OCI-LY1 (cell line): ENCODE measurements at regions not wholly inside any gene's neighbourhood (a gene's known extent, or its start where the extent isn't known, plus 50 kb on each side); places are given as distances from the start of the nearest gene placed in this dataset.

ENCODE experiments used
- H2AFZ ChIP-seq: fragments of 200-600 bp; sonication (generic), shearing (Covaris generic); 2 replicates; pipeline ENCODE4 v1.6.0; 2014; ENCODE audit warnings: antibody characterized with exemption, mild to moderate bottlenecking, low read length
- H3F3A ChIP-seq: fragments of 200-600 bp; sonication (generic), shearing (Covaris generic); 2 replicates; pipeline ENCODE4 v1.6.0; 2014; ENCODE audit warnings: mild to moderate bottlenecking, antibody characterized with exemption, low read length, moderate library complexity; ENCODE audit not compliant: insufficient read depth
- H3K27ac ChIP-seq: fragments of 200-600 bp; sonication (generic); 2 replicates; pipeline ENCODE4 v1.5.1; 2014; ENCODE audit warnings: low read length, mixed run types, mild to moderate bottlenecking, low read depth; ENCODE audit not compliant: poor library complexity, severe bottlenecking
- H3K27me3 ChIP-seq: fragments of 200-600 bp; sonication (generic); 2 replicates; pipeline ENCODE4 v1.6.0; 2014; ENCODE audit warnings: antibody characterized with exemption, mild to moderate bottlenecking, low read length, moderate library complexity; ENCODE audit not compliant: insufficient read depth
- H3K36me3 ChIP-seq: fragments of 200-600 bp; sonication (generic); 2 replicates; pipeline ENCODE4 v1.6.1; 2014; ENCODE audit warnings: mild to moderate bottlenecking, antibody characterized with exemption, low read length, moderate library complexity, mixed read lengths; ENCODE audit not compliant: insufficient read depth
- H3K4me1 ChIP-seq: fragments of 200-600 bp; sonication (generic); 2 replicates; pipeline ENCODE4 v1.5.1; 2014; ENCODE audit warnings: mild to moderate bottlenecking, low read length, moderate library complexity; ENCODE audit not compliant: insufficient read depth, severe bottlenecking
- H3K4me2 ChIP-seq: fragments of 200-600 bp; sonication (generic), shearing (Covaris generic); 2 replicates; pipeline ENCODE4 v1.6.1; 2014; ENCODE audit warnings: low read length
- H3K4me3 ChIP-seq: fragments of 200-600 bp; sonication (generic); 2 replicates; pipeline ENCODE4 v1.5.1; 2014; ENCODE audit warnings: low read length, low read depth, mild to moderate bottlenecking, mixed read lengths; ENCODE audit not compliant: poor library complexity, severe bottlenecking
- H3K79me2 ChIP-seq: fragments of 200-600 bp; shearing (Covaris generic); 2 replicates; pipeline ENCODE4 v1.6.1; 2016; ENCODE audit warnings: mixed run types, low read length, mixed read lengths; ENCODE audit not compliant: insufficient read depth
- H3K9ac ChIP-seq: fragments of 200-600 bp; sonication (generic), shearing (Covaris generic); 2 replicates; pipeline ENCODE4 v1.6.1; 2014; ENCODE audit warnings: mild to moderate bottlenecking, low read length, mixed read lengths
- H3K9me2 ChIP-seq: fragments of 200-600 bp; sonication (generic), shearing (Covaris generic); 2 replicates; pipeline ENCODE4 v1.6.1; 2014; ENCODE audit warnings: low read depth, mild to moderate bottlenecking, low read length, mixed read lengths
- H3K9me3 ChIP-seq: fragments of 200-600 bp; shearing (Covaris generic); 2 replicates; pipeline ENCODE4 v1.6.1; 2014; ENCODE audit warnings: low read length, mixed read lengths
- H4K20me1 ChIP-seq: fragments of 200-600 bp; sonication (generic), shearing (Covaris generic); 2 replicates; pipeline ENCODE4 v1.6.0; 2016; ENCODE audit warnings: mild to moderate bottlenecking, low read length; ENCODE audit not compliant: insufficient read depth
- CTCF ChIP-seq: fragments of 200-600 bp; sonication (generic), shearing (Covaris generic); IDR thresholded peaks from 2 replicates; pipeline ENCODE4 v1.5.1; 2017; ENCODE audit warnings: mild to moderate bottlenecking, antibody characterized with exemption, low read length, moderate library complexity, mixed read lengths
- EZH2 ChIP-seq: fragments of 200-600 bp; sonication (generic), shearing (Covaris generic); IDR thresholded peaks from 2 replicates; pipeline ENCODE4 v1.8.0; 2017; ENCODE audit warnings: borderline replicate concordance, mixed run types, mild to moderate bottlenecking, antibody characterized with exemption, low read length, moderate library complexity, mixed read lengths

- no peaks in the 10 kb centered on the region for H4K20me1 ChIP-seq
- peak overlapping the region; percentile 76 for H2AFZ ChIP-seq
- 0 out of 2 replicates have a peak, but pooled peaks cover 5% of the 10 kb centered on the region for H3F3A ChIP-seq
- no peaks in the 10 kb centered on the region for H3K9me3 ChIP-seq
- H3K27me3 ChIP-seq: no peaks in the 10 kb centered on the region
- peak overlapping the region; percentile 88 for H3K27ac ChIP-seq
- H3K4me3 ChIP-seq: peak overlapping the region; percentile 58
- peaks cover 74% of the 10 kb centered on the region for H3K4me1 ChIP-seq
- peak overlapping the region; percentile 96 for H3K4me2 ChIP-seq
- H3K79me2 ChIP-seq: no peaks in the 10 kb centered on the region
- H3K9ac ChIP-seq: peak overlapping the region; percentile 76
- H3K9me2 ChIP-seq: no peaks in the 10 kb centered on the region
- TF ChIP-seq EZH2 (no peak), CTCF (no peak)
- no peaks in the 10 kb centered on the region for H3K36me3 ChIP-seq
Measured at GRCh38 chr5:125200866-125201373, 454.5 kb upstream of the ZNF608 start.

GRCh38 chr5:125201446-125202052, 455.1 kb upstream of the ZNF608 start:
- Histone ChIP-seq H3K4me3 (no peak overlapping the region), H3K9me3 (no peaks in the 10 kb centered on the region), H3K27me3 (no peaks in the 10 kb centered on the region), H3K36me3 (no peaks in the 10 kb centered on the region), H3K9me2 (no peaks in the 10 kb centered on the region), H3K4me2 (peak overlapping the region; percentile 96; the same call in 1 of the 2 replicates), H3K4me1 (peaks cover 77% of the 10 kb centered on the region), H3K9ac (no peak overlapping the region), H3K27ac (peak overlapping the region; percentile 88), H3K79me2 (no peaks in the 10 kb centered on the region), H2AFZ (no peak overlapping the region), H3F3A (0 out of 2 replicates have a peak, but pooled peaks cover 5% of the 10 kb centered on the region), H4K20me1 (no peaks in the 10 kb centered on the region)
- TF ChIP-seq EZH2 (no peak), CTCF (no peak)

- Histone ChIP-seq H3K27me3 (no peaks in the 10 kb centered on the region), H3F3A (0 out of 2 replicates have a peak, but pooled peaks cover 5% of the 10 kb centered on the region), H3K36me3 (no peaks in the 10 kb centered on the region), H3K4me1 (peaks cover 69% of the 10 kb centered on the region), H3K9me3 (no peaks in the 10 kb centered on the region), H3K27ac (peak overlapping the region; percentile 88), H3K4me3 (no peak overlapping the region), H4K20me1 (no peaks in the 10 kb centered on the region), H3K4me2 (no peak overlapping the region), H3K9ac (no peak overlapping the region), H2AFZ (no peak overlapping the region), H3K9me2 (no peaks in the 10 kb centered on the region), H3K79me2 (no peaks in the 10 kb centered on the region)
- no peak for TF ChIP-seq CTCF
- no peak for TF ChIP-seq EZH2
Measured at GRCh38 chr5:125202353-125202752, 455.9 kb upstream of the ZNF608 start.
